Activated B cell treated with CpG ODN at 0.5 μM for 24 hours (primary cell): ENCODE measurements at regions not wholly inside any gene's neighbourhood (a gene's known extent, or its start where the extent isn't known, plus 50 kb on each side); places are given as distances from the start of the nearest gene placed in this dataset.

ENCODE experiments used
- ATAC-seq: fragments of 200-7000 bp; cut with Tn5 transposase; one replicate; pipeline ENCODE4 v1.10.0; 2021; ENCODE audit warnings: low read depth, mild to moderate bottlenecking, moderate library complexity
- CTCF ChIA-PET: fragments of 350-600 bp; sonication (Branson Sonifier 250); formaldehyde crosslinking; loops from one replicate; lab custom pipeline; 2021; ENCODE audit warnings: antibody characterized with exemption; lab: Charles Lee
- POLR2A ChIA-PET: fragments of 350-600 bp; sonication (Branson Sonifier 250); formaldehyde crosslinking; loops from one replicate; lab custom pipeline; 2021; ENCODE audit warnings: antibody characterized with exemption; lab: Charles Lee
- DNase-seq: peaks from one replicate; pipeline ENCODE4 v3.0.0; 2022
- H3K27ac Mint-ChIP-seq: one replicate; pipeline ENCODE4 v1.8.0; 2020; ENCODE audit warnings: mixed read lengths
- H3K27me3 Mint-ChIP-seq: one replicate; pipeline ENCODE4 v1.8.0; 2021; ENCODE audit warnings: mixed read lengths
- H3K36me3 Mint-ChIP-seq: one replicate; pipeline ENCODE4 v1.8.0; 2021; ENCODE audit warnings: low read depth, mixed read lengths
- H3K4me1 Mint-ChIP-seq: one replicate; pipeline ENCODE4 v1.8.0; 2021; ENCODE audit warnings: mixed read lengths
- H3K4me3 Mint-ChIP-seq: one replicate; pipeline ENCODE4 v1.8.0; 2020; ENCODE audit warnings: mild to moderate bottlenecking, mixed read lengths
- H3K9me3 Mint-ChIP-seq: one replicate; pipeline ENCODE4 v1.8.0; 2020; ENCODE audit warnings: mixed read lengths
- intact Hi-C: fragments of 100-400 bp; cut with micrococcal nuclease; formaldehyde crosslinking; loops from one replicate; pipeline ENCODE4 v1.15.1; 2024
- TF ChIP-seq, protein P1 (sequence below): fragments of 200-600 bp; IDR thresholded peaks from one replicate; pipeline ENCODE4 v1.8.0; 2022; ENCODE audit warnings: antibody characterized with exemption, mild to moderate bottlenecking

DNA sequence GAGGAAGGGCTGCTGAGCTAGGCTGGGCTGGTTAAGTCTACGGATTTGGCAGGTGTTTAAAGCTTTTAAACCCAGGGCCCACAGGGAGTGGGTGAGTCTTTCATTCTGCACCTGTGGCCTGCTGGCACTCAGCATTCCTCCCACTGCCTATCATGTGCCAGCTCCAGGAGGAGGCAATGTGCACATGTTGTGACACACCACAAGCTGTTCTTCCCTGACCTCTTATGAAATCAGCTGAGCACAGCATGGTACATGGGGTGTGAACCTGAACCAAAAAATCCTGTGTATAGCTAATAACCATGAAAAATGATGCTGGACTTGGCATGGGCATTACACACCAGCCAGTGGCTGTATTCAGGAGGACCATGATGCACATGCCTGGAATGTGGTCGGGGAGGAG lies 297.9 kb upstream of the MMADHC start:
- Mint-ChIP-seq H3K27me3 (no peaks in the 10 kb centered on the region), H3K9me3 (no peaks in the 10 kb centered on the region), H3K4me1 (no peaks in the 10 kb centered on the region), H3K4me3 (no peak overlapping the region), H3K27ac (no peak overlapping the region), H3K36me3 (no peaks in the 10 kb centered on the region)
- no peak for DNase-seq
- ChIA-PET POLR2A (no interaction called here), CTCF (no interaction called here)
- TF ChIP-seq, protein P1, sequence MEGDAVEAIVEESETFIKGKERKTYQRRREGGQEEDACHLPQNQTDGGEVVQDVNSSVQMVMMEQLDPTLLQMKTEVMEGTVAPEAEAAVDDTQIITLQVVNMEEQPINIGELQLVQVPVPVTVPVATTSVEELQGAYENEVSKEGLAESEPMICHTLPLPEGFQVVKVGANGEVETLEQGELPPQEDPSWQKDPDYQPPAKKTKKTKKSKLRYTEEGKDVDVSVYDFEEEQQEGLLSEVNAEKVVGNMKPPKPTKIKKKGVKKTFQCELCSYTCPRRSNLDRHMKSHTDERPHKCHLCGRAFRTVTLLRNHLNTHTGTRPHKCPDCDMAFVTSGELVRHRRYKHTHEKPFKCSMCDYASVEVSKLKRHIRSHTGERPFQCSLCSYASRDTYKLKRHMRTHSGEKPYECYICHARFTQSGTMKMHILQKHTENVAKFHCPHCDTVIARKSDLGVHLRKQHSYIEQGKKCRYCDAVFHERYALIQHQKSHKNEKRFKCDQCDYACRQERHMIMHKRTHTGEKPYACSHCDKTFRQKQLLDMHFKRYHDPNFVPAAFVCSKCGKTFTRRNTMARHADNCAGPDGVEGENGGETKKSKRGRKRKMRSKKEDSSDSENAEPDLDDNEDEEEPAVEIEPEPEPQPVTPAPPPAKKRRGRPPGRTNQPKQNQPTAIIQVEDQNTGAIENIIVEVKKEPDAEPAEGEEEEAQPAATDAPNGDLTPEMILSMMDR: no peak
- no peak for ATAC-seq
- intact Hi-C loops: no loop called here

DNA sequence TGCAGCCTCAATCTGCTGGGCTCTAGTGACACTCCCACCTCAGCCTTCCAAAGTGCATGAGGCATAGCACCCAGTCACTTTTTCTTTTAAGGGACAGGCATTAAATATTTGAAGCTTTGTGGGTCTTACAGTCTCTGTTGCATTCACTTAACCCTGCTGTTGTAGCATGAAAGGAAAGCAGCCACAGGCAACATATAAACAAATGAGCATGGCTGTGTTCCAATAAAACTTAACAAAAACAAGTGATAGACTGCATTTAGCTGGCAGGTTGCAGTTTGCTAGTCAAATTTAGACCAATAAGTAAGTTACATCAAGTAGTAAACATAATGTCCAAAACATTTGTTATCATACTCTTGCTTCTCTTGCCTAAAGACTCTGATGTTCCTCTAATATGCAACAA lies 297.3 kb upstream of the MMADHC start:
- DNase-seq: no peak
- no peaks in the 10 kb centered on the region for H3K4me1 Mint-ChIP-seq
- no peak overlapping the region for H3K4me3 Mint-ChIP-seq
- H3K36me3 Mint-ChIP-seq: no peaks in the 10 kb centered on the region
- ChIA-PET POLR2A (no interaction called here), CTCF (no interaction called here)
- no peak for ATAC-seq
- TF ChIP-seq, protein P1: no peak
- intact Hi-C loops: no loop called here
- H3K9me3 Mint-ChIP-seq: no peaks in the 10 kb centered on the region
- no peaks in the 10 kb centered on the region for H3K27me3 Mint-ChIP-seq
- no peak overlapping the region for H3K27ac Mint-ChIP-seq

DNA sequence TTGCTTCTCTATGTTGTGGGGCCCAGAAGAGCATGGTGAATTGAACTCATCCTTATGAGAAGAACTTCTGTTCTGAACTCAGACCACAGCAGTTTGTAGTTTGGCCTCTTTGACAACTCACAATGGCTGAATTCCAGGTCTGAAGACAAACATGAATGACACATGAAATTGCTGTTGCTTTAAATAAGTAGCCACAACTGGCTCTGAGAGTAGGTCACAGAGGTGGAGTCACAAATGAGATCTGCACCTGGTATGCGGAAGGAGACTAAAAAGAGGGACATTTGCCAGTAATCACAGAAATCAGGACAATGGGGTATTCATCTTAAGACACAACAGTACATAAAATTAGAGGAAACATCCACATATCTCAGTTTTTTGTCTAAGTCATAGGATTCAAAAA lies 290.3 kb upstream of the MMADHC start:
- H3K4me1 Mint-ChIP-seq: no peaks in the 10 kb centered on the region
- H3K4me3 Mint-ChIP-seq: no peak overlapping the region
- H3K27ac Mint-ChIP-seq: no peak overlapping the region
- no peak for ATAC-seq
- H3K9me3 Mint-ChIP-seq: peaks cover 2% of the 10 kb centered on the region
- no peaks in the 10 kb centered on the region for H3K36me3 Mint-ChIP-seq
- CTCF ChIA-PET: no interaction called here
- no peak for DNase-seq
- H3K27me3 Mint-ChIP-seq: no peaks in the 10 kb centered on the region
- intact Hi-C loops: no loop called here
- POLR2A ChIA-PET: no interaction called here
- TF ChIP-seq, protein P1: no peak

DNA sequence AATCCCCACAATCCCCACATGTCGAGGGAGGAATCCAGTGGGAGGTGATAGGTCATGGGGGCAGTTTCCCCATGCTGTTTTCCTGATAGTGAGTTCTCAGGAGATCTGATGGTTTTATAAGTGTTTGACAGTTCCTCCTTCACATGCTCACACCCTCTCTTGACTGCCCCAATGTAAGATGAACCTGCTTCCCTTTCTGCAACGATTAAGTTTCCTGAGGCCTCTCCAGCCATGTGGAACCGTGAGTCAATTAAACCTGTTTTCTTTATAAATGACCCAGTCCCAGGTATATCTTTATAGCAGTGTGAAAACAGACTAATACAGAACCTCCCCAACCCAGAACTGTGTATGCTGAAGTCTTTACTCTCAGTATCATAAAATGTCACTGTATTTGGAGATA lies 289.5 kb upstream of the MMADHC start:
- Mint-ChIP-seq H3K36me3 (no peaks in the 10 kb centered on the region), H3K4me1 (no peaks in the 10 kb centered on the region), H3K27me3 (no peaks in the 10 kb centered on the region), H3K4me3 (no peak overlapping the region), H3K27ac (no peak overlapping the region), H3K9me3 (peaks cover 2% of the 10 kb centered on the region)
- ChIA-PET CTCF (no interaction called here), POLR2A (no interaction called here)
- no peak for DNase-seq
- intact Hi-C loops: no loop called here
- no peak for ATAC-seq
- TF ChIP-seq, protein P1: no peak

DNA sequence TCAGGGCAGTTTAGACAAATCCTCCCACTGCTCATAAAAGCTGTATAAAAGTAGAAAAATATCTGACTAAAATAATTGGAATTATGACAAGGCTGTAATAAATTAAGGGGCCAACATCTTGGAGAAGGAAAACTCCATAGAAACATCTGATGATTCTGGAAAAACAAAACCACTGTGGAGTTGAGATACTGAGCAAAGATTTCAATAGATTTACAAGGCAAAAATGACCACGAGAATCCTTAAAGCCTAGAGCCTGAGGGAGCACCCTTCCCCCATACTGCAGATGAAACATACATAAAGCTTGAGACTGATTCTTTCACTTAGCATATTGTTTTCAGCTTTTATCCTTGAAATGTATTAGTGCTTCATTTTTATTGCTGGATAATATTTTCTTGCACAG lies 286.4 kb upstream of the MMADHC start:
- no peak overlapping the region for H3K27ac Mint-ChIP-seq
- no peaks in the 10 kb centered on the region for H3K36me3 Mint-ChIP-seq
- TF ChIP-seq, protein P1: no peak
- no peaks in the 10 kb centered on the region for H3K4me1 Mint-ChIP-seq
- H3K27me3 Mint-ChIP-seq: no peaks in the 10 kb centered on the region
- POLR2A ChIA-PET: no interaction called here
- CTCF ChIA-PET: no interaction called here
- ATAC-seq: no peak
- DNase-seq: no peak
- intact Hi-C loops: no loop called here
- H3K4me3 Mint-ChIP-seq: no peak overlapping the region
- peaks cover 2% of the 10 kb centered on the region for H3K9me3 Mint-ChIP-seq
